NCI-H460 (cell line): ENCODE measurements at regions not wholly inside any gene's neighbourhood (a gene's known extent, or its start where the extent isn't known, plus 50 kb on each side); places are given as distances from the start of the nearest gene placed in this dataset.

Source experiments
- DNase-seq: peaks from one replicate; pipeline ENCODE4 v3.0.0-alpha.2; 2016; ENCODE audit warnings: low read depth; ENCODE audit errors: extremely low read depth

- no peak for DNase-seq
Observed at GRCh38 chr2:41914936-41915335, 132.9 kb upstream of the PKDCC start.

GRCh38 chr2:41916177-41916576 lies 131.6 kb upstream of the PKDCC start:
- DNase-seq = no peak

DNA sequence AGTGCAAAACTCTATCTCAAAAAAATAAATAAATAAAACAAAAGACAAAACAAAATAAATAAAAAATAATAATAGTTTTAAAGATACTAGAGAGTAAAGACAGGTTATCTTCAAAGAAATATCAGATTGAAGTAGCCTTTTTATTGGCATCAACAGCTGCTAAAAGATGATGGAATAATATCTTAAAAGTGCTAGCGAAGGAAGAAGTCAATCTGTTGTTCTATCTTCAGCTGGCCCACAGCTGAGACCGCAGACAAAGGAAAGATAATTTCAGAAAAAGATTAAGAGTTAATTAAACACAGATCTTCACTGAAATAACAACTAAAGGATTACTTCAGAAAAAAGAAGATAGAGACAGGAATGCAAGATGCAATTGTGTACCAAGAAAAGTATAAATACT lies 130.2 kb upstream of the PKDCC start:
- DNase-seq = no peak

- DNase-seq = no peak
Observed at GRCh38 chr2:41919135-41919534, 128.7 kb upstream of the PKDCC start.

- DNase-seq = no peak
Observed at GRCh38 chr2:41920181-41920580, 127.6 kb upstream of the PKDCC start.

- no peak for DNase-seq
Observed at GRCh38 chr2:41920812-41921211, 127.0 kb upstream of the PKDCC start.

- DNase-seq = no peak
Observed at GRCh38 chr2:41922177-41922576, 125.6 kb upstream of the PKDCC start.

- no peak for DNase-seq
Observed at GRCh38 chr2:41923156-41923786, 124.5 kb upstream of the PKDCC start.

DNA sequence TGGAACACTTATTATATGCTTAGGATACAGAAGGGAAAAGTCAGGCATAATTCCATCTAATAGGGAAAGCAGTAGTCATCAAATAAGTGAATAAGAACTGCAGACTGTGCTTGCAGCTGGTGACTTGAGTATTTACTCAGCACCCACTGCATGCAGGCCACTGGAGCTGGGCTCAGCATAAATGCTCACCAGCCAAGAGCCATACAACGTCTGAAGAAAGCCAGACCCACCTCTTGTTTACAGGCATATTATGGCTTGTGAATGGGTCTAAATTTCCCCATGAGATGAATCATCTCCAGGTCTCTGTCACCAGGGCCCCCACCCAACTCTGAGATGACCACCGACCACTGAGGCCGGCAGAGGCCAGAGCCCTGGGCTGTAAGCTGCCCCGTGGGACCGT lies 123.8 kb upstream of the PKDCC start:
- DNase-seq = no peak

- DNase-seq = no peak
Observed at GRCh38 chr2:41924709-41925408, 123.0 kb upstream of the PKDCC start.

- DNase-seq = no peak
Observed at GRCh38 chr2:41925712-41926111, 122.1 kb upstream of the PKDCC start.

DNA sequence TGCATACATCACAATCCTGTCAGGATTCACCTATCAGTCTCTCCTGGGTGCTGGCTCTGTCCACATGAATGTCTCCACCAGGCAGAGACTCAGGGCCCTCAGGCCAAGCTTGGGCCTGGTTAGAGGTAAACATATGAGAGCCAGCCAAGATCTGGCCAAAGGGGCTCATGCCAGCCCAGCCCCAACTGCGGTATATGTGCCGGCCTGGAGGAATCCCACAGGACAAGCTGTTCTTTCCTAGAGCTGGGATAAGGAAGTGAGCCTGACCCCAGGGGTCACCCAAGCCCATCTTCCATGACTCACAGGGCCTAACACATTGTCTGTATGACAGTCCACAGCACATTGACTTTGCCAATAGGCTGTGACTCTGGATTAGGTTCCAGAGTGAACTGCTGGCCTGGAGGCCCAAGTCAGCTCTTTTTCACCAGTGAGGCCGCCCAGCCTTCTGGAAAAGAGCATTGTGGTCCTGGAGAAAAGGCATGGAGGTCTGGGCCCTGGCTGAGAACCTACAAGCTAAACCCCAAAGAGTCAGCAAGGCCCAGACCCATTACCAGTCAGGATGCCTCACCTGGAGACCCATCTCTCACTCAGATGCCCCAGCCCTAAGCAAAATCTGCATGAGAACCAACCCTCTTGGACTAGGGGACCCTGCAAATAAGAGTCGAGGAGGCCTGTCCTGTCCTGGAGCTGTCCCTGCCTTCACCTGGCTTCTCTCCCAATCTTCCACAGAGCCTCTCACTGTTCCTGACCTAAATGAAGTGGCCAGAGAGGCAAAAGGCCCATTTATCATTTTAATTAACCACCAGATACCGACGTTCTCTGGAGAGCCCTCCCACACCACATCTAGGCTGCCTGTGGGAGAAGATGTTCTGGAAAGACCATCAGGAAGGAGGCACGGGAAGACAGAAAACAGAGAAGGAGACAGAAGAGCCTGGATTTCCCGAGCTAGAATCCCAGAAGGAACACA lies 120.9 kb upstream of the PKDCC start:
- DNase-seq = no peak

DNA sequence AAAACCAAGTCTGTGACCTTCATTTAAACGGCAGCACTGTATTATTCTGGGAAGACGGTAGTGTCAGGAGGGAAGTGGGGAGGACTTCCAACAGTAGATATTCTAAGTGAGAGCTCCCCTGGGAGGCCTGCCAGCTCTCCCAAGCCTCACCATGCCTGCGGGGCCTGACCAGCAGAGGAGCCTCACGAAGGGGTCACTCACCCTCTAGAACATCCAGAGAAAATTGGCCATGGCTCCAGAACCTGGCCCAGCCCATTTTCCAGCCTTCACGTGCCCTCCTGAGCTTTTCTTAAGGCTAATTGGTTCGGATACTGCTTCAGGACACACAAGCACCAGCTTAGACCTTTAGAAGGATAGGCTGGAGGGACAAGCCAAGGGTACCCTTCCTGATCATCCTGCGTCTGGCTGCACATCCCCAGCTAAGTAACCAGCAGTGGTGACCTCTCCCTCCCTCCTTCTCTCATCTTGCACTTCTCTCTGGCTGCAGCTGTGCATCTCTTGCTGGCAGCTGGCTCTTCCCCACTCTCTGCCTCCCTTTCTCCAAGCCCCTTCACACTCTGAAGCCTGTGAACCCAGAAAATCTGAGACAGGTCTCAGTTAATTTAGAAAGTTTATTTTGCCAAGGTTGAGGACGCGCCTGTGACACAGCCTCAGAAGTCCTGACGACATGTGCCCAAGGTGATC lies 120.1 kb upstream of the PKDCC start:
- DNase-seq = no peak

- no peak for DNase-seq
Observed at GRCh38 chr2:41928526-41928925, 119.3 kb upstream of the PKDCC start.

GRCh38 chr2:41930807-41931566 lies 116.8 kb upstream of the PKDCC start:
- DNase-seq = no peak

DNA sequence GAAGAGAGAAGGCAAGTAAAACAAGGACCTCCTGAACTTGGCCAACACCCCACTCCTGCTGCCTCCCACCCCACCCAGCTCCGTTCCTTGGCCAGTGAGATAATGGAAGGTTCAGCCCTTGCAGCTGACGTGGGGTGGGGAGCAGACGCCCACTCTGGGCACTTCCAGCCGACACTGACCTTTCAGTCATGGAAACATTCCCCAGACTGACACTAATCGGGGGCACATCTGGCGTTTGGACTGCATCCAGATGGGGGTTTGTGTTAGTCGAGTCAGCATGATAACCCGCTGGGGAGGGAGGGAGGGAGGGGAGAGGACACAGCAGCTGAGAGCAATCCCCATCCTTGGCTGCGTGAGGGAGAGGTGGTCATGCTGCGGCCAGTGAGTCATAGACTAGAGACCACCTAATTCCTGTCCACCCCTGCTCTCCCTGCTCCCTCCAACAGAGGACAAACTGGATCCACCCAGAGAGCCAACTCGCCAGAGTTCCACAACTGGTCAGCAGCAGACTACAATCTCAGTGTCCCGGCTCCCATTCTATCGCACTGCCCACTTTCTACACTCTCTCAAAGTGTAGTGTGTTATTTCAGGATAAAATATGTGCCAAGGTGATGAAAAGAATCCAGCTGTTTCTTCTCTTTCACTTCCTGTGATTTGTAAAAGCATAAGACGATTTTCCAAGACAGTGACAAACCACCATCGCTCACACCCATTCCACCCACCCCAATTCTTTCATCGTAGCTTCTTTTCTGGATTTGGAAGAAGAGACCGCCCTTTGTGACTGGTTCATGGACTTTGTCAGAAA lies 115.4 kb upstream of the PKDCC start:
- no peak for DNase-seq

- DNase-seq = no peak
Observed at GRCh38 chr2:41933046-41933420, 114.8 kb upstream of the PKDCC start.

DNA sequence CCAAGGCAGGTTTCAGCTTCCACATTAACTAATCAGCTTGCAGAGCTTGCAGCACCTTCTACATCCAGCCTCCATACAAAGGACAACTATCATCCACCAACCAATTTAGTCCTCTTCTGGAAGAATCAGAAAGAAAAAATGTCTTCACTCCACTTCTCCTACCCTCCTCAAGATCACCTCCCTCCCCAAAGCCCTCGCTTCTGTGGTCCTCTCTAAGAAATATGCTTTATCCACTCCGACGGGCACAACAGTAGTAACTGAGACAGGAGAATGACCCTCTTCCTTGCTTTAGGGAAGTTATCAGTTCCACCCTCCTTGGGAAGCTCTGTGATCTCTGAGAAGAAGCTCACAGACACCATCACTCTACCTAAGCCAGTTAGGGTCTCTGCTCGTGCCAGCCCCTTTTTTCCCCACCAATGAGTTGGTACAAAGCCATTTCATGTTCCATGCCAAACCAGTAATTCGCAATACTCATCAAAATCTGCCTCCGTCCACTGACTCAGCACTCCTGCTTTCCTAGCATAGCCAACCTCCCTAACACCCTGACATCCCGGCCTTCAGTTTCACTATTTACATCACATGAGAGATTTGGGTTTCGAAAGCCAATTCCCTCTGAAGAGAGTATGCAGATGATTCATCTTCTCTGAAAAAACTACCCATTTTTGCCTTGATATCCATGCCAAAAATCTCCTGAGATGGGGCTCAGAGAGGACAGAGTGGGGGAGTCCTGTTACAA lies 114.1 kb upstream of the PKDCC start:
- no peak for DNase-seq
